8988T (cell line): ENCODE measurements at regions not wholly inside any gene's neighbourhood (a gene's known extent, or its start where the extent isn't known, plus 50 kb on each side); places are given as distances from the start of the nearest gene placed in this dataset.

ENCODE experiments used
- DNase-seq: peaks from one replicate; pipeline ENCODE4 v3.0.0; 2011

GRCh38 chr9:108600896-108601295, 254.9 kb downstream of the ACTL7B start:
- no peak for DNase-seq

GRCh38 chr9:108599571-108599970, 256.2 kb downstream of the ACTL7B start:
- DNase-seq, result no peak

DNA sequence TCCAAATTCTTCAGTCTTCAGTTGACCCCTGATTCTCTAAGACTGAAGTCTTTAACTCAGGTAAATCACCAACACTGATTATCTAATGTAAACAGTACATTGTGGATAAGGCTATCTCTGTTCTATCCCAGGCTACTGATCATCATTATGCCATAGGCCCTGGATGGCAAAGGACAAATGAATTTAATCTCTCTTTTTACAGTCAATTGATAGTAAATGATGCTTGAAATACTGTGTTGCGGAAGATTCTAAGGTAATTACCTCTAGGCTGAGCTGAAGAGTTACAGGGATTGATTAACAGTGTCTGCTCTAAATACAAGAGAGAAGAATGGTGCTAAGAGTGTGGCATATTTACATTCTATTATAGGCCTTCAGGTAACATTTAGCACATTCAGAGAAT, 264.7 kb downstream of the ACTL7B start:
- DNase-seq, result no peak

GRCh38 chr9:108588246-108588645, 267.5 kb downstream of the ACTL7B start:
- no peak for DNase-seq

DNA sequence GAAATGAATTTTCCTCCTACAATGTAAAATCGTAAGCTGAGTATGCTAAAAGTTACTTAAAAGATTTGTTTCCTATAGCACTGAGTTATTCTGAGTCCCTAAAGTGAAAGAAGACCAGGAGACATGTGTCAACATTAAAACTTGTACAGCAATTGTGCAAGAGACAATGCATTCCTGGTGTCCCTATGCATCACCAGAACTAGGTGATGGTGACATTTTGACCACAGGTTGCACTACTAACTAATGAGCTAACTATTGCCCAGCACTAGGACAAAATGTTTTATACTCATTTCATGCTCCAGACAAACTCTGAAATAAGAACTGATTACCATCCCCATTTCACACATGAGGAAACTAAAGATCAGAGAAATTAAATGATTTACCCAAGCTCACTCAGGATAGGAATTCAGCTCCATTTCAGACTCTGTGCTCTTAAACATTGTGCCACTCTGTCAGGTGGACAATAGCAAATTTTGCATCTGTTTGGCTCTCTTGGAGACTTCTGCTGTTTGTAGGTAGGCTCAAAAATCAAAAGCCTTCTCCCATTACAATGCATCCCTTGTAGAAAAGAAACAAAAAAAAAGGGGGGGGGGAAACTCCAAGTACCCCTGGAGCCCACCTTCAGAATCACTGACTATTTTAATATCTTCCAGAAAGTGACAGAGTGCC, 269.2 kb downstream of the ACTL7B start:
- DNase-seq, result no peak

DNA sequence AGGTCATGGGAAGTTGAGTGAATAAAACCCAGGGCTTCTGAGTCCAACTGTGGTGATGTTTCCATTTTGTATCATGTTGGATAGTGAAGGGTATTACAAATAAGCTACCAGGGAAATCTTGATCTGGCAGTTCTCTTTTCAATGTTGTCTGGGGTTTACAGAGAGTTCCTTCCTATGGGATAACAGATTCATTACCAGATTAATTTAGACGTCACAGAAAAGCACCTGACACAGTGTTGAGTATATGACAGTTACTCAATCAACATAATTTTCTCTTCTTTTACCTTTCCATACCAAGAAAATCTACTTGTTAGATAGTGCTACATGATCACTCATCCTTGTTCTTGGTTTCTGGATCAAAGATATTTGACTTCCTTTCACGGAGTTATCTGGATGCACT, 270.9 kb downstream of the ACTL7B start:
- no peak for DNase-seq

GRCh38 chr9:108582726-108583125, 273.1 kb downstream of the ACTL7B start:
- no peak for DNase-seq

GRCh38 chr9:108579757-108580439, 275.9 kb downstream of the ACTL7B start:
- DNase-seq, result no peak

- no peak for DNase-seq
Observed at GRCh38 chr9:108575276-108575675, 280.5 kb downstream of the ACTL7B start.

DNA sequence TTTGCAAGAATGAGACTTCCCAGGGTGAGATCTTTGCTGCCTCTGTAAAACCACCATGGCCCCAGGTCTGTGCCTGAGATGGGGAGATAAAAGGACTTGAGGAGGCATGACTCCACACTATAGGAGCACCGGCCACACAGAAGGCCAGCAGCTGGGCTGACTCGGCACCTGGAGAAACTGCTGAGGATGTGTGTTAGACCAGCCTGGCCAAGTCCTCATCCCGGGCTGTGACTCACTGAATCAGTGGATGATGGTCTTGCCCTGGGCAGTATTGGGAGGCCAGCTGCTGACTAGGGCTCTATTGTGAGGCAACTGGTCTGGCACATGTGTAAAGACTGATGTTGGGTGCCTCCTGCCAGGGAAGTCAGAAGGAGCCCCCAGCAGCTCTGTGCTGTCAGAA, 286.2 kb downstream of the ACTL7B start:
- no peak for DNase-seq

DNA sequence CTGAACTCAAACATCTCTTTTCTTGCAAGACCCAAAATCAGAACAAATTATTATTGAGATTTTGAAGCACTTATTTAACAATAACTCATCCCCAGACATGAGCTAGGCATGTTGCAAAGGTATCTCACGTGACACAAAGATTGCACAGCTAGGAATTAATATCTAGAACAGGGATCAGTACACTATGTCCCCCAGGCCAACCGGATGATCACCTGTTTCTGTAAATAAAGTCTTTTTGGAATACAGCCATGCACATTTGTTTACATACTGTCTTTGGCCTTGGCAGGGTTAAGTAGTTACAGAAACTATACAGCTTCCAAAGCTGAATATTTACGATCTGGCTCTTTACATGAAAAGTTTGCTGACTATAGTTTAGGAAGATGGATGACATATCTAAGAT, 287.7 kb downstream of the ACTL7B start:
- DNase-seq, result no peak

- no peak for DNase-seq
Observed at GRCh38 chr9:108567571-108567970, 288.2 kb downstream of the ACTL7B start.

DNA sequence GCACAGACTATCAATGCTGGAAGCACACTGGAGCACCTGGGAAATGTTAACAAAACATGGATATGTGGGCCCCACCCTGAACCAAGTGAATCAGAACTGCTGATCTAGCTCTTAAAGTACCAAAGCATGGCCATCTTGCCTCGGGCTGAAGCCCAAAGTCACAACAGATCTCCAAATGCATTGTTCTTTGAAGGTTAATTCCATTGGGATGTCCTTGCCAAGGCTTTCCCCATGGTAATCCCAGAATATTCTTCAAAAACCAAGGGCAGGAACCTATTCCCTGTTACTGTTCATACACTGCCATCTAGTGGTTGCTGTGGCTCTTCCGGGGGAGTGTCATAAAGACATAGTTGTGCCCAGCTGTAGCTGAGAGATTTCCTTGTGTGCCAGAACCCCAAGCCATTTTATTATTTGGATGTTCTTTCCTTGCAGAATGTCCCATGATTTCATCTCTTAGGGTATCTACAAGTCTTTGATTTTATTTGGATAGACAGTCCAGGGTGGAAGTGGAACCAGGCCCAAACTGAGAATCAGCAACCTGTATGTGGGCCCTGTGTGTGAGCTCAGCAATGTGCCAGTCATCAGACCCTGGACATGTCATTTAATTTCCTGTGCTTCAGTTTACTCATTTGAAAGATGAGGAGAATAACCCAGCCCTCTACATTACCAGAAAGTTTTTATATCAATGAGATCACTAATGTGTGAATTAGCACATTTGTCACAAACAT, 290.0 kb downstream of the ACTL7B start:
- peak; percentile 44 for DNase-seq

- no peak for DNase-seq
Observed at GRCh38 chr9:108562176-108562575, 293.6 kb downstream of the ACTL7B start.

DNA sequence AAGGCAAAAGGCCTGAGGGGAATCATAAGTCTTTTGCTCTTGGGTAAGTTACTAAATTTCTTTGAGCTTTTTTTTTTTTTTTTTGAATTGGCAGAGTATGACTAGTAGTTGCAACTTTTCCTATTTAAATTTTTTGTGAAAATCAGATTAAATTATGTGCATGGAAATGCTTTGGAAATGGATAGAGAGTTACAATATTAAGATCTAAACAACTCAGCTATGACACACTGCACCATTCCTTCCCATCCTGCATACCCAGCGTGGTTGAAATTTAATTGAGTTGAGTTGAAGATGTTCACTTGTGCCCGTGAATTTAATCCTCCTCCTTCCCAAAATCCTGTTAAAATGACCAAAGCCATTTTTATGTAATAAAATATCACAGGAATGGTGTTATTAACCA, 296.4 kb downstream of the ACTL7B start:
- no peak for DNase-seq

- no peak for DNase-seq
Observed at GRCh38 chr9:108554831-108555230, 301.0 kb downstream of the ACTL7B start.

- DNase-seq, result no peak
Observed at GRCh38 chr9:108553111-108553635, 302.6 kb downstream of the ACTL7B start.

GRCh38 chr9:108552459-108553040, 303.2 kb downstream of the ACTL7B start:
- DNase-seq, result no peak

DNA sequence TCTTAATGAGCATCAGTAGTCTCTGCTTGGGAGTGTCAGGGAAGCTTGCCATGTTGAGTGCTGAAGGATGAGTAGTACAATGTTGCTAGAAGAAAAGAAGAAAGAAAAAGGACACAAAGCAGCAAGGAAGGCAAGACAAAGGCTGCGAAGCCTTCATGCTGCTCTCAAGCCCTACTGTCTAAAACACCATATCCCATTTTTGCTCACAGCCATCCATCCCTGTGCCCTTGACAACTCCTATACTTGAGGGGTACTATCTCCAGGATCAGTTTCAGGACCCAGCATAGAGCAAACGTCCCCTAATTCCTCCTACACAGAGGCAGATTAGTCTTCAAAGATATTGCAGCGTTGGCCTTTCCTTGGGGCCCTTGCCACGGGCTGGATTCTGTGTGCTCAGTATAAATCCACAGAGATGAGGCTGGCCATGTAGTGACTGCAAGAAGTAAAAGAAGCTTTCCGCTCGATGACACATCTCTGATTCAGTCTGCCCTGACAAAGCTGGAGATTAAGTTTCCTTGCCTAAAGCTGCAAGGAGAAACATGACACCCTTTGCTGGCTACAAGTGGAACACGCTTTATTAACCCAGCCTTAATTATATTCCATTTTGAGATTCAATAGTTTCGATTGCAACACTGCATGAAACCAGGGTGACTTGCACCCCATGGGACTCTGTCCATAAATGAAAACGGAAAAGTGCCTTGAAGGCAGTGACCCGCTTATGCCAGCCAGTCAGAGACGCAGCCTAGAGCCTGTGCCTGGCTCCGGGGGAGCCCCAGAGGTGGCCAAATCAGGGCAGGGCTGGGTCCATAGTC, 304.6 kb downstream of the ACTL7B start:
- peak; percentile 24 for DNase-seq

GRCh38 chr9:108550106-108550505, 305.7 kb downstream of the ACTL7B start:
- DNase-seq, result no peak

GRCh38 chr9:108549184-108549583, 306.6 kb downstream of the ACTL7B start:
- DNase-seq, result no peak

DNA sequence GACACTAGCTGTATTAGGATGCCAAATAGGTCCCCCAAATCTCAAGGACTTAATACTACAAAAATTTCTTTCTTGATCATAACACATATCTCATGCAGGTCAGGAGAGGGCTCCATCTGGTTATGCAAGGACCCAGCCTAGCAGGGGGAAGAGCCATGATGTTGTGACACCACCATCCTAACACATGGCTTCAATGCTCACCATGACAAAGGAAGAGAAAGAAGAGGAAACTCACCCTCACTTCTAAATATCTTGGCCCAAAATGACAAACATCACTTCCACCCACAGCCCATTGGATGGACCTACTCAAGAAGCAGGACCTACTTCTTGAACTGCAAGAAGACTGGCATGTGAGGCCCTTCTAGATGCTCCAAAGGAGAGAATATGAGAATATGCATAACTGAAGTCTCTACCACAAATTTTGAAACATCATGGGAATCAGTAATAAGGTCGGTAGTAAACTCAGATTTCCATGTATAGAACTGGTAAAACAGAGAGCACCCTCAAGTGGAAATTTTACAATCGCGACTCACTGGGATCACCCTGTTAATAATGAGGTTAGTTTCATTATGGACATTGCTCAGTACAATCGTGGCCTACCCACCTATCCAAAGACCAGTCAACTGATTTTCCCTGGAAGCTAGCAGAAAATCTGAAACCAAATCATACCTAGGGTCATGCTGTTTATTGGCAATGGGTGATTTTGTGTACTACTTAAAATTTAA, 308.2 kb downstream of the ACTL7B start:
- DNase-seq, result no peak
